SU-DHL-6 (cell line): ENCODE measurements at regions not wholly inside any gene's neighbourhood (a gene's known extent, or its start where the extent isn't known, plus 50 kb on each side); places are given as distances from the start of the nearest gene placed in this dataset.

ENCODE experiments used
- H2AFZ ChIP-seq: fragments of 200-600 bp; sonication (generic); 2 replicates; pipeline ENCODE4 v1.6.1; 2014; ENCODE audit warnings: low read depth, mild to moderate bottlenecking, moderate library complexity, mixed read lengths, antibody characterized with exemption, low read length; ENCODE audit not compliant: severe bottlenecking
- H3F3A ChIP-seq: fragments of 200-600 bp; shearing (Covaris generic); 2 replicates; pipeline ENCODE4 v1.6.0; 2016; ENCODE audit warnings: antibody characterized with exemption, mild to moderate bottlenecking; ENCODE audit not compliant: insufficient read depth
- H3K27ac ChIP-seq: fragments of 200-600 bp; sonication (generic); 2 replicates; pipeline ENCODE4 v1.5.1; 2016; ENCODE audit warnings: low read depth, mild to moderate bottlenecking, low read length, moderate library complexity, mixed read lengths
- H3K27me3 ChIP-seq: fragments of 200-600 bp; sonication (generic), shearing (Covaris generic); 2 replicates; pipeline ENCODE4 v1.6.0; 2014; ENCODE audit warnings: mild to moderate bottlenecking, low read length
- H3K36me3 ChIP-seq: fragments of 200-600 bp; sonication (generic); 2 replicates; pipeline ENCODE4 v1.6.1; 2014; ENCODE audit warnings: mild to moderate bottlenecking, low read length, mixed read lengths
- H3K4me2 ChIP-seq: fragments of 300-600, 200-600 bp; shearing (Covaris generic), sonication (generic); 2 replicates; pipeline ENCODE4 v1.6.0; 2014; ENCODE audit warnings: low read length, low read depth, mild to moderate bottlenecking; ENCODE audit not compliant: poor library complexity, severe bottlenecking
- H3K4me3 ChIP-seq: fragments of 200-600 bp; sonication (generic); 2 replicates; pipeline ENCODE4 v1.5.1; 2014; ENCODE audit warnings: antibody characterized with exemption, low read length, mild to moderate bottlenecking, mixed read lengths; ENCODE audit not compliant: insufficient read depth, poor library complexity, severe bottlenecking
- H3K79me2 ChIP-seq: fragments of 200-600 bp; sonication (generic); 2 replicates; pipeline ENCODE4 v1.6.1; 2014; ENCODE audit warnings: mild to moderate bottlenecking, low read length, moderate library complexity; ENCODE audit not compliant: insufficient read depth
- H3K9ac ChIP-seq: fragments of 200-600 bp; sonication (generic); 2 replicates; pipeline ENCODE4 v1.7.0; 2014; ENCODE audit warnings: mild to moderate bottlenecking, low read length
- H3K9me2 ChIP-seq: fragments of 200-600 bp; sonication (generic); replicated peaks from 2 replicates; pipeline ENCODE4 v1.6.1; 2014; ENCODE audit warnings: low read length; ENCODE audit not compliant: insufficient read depth
- H3K9me3 ChIP-seq: fragments of 200-600 bp; sonication (generic); 2 replicates; pipeline ENCODE4 v1.6.1; 2014; ENCODE audit warnings: low read length, mixed read lengths; ENCODE audit not compliant: insufficient read depth
- H4K20me1 ChIP-seq: fragments of 200-600 bp; sonication (generic); 2 replicates; pipeline ENCODE4 v1.6.1; 2014; ENCODE audit warnings: low read depth, mild to moderate bottlenecking, antibody characterized with exemption, low read length, moderate library complexity, mixed read lengths
- CTCF ChIP-seq: fragments of 200-600 bp; sonication (generic); IDR thresholded peaks from one replicate; pipeline ENCODE4 v1.5.1; 2017; ENCODE audit warnings: antibody characterized with exemption, mild to moderate bottlenecking, low read length, moderate library complexity; ENCODE audit not compliant: insufficient read depth, poor library complexity, severe bottlenecking
- EZH2phosphoT487 ChIP-seq: fragments of 200-600 bp; sonication (generic), shearing (Covaris generic); conservative IDR thresholded peaks from 2 replicates; pipeline ENCODE4 v1.6.1; 2018; ENCODE audit warnings: mild to moderate bottlenecking, antibody characterized with exemption, low read length, moderate library complexity, mixed read lengths

DNA sequence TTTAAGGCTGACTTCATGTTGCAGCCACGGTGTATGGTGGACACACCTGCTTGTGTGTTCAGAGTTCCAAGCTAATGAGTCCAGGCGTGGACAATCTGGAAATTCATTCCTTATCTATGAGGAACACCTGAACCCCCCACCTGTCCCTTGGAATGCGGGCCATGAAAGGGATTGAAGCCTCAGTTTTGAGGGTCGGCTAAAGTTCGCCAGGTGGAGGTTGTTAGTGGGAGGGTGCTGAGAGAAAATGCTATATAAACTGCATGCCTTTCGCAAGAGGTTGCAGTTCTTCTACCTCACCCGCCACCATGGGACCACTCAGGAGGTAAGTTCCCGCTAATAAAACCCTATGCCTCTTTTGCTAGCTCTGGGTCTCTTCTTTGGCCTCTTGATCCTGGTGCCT is 348.0 kb downstream of the BCL11B start:
- H3K9me3 ChIP-seq = no peaks in the 10 kb centered on the region
- H3K4me3 ChIP-seq = no peak overlapping the region
- H3K36me3 ChIP-seq = no peaks in the 10 kb centered on the region
- H3K27ac ChIP-seq = no peak overlapping the region
- H3K9ac ChIP-seq = no peak overlapping the region
- no peaks in the 10 kb centered on the region for H3F3A ChIP-seq
- H3K79me2 ChIP-seq = no peaks in the 10 kb centered on the region
- H2AFZ ChIP-seq = no peak overlapping the region
- no peaks in the 10 kb centered on the region for H4K20me1 ChIP-seq
- no peak overlapping the region for H3K4me2 ChIP-seq
- H3K9me2 ChIP-seq = no peaks in the 10 kb centered on the region; the same call in 1 of the 2 replicates
- no peak for TF ChIP-seq EZH2phosphoT487
- TF ChIP-seq CTCF = no peak
- H3K27me3 ChIP-seq = no peaks in the 10 kb centered on the region

GRCh38 chr14:98925354-98926040 is 346.5 kb downstream of the BCL11B start:
- no peaks in the 10 kb centered on the region; the same call in 1 of the 2 replicates for H3K9me2 ChIP-seq

GRCh38 chr14:98926146-98926545 is 345.9 kb downstream of the BCL11B start:
- no peak overlapping the region for H2AFZ ChIP-seq
- H3K9ac ChIP-seq = no peak overlapping the region
- H3K9me3 ChIP-seq = no peaks in the 10 kb centered on the region
- H4K20me1 ChIP-seq = no peaks in the 10 kb centered on the region
- no peaks in the 10 kb centered on the region for H3K27me3 ChIP-seq
- H3K27ac ChIP-seq = no peak overlapping the region
- TF ChIP-seq CTCF (no peak), EZH2phosphoT487 (no peak)
- H3K9me2 ChIP-seq = no peaks in the 10 kb centered on the region
- H3K4me3 ChIP-seq = no peak overlapping the region
- no peaks in the 10 kb centered on the region for H3K36me3 ChIP-seq
- no peaks in the 10 kb centered on the region for H3K79me2 ChIP-seq
- no peak overlapping the region for H3K4me2 ChIP-seq
- no peaks in the 10 kb centered on the region for H3F3A ChIP-seq

More at GRCh38 chr14:98925354-98926040, 346.5 kb downstream of the BCL11B start:
- H3K4me3 ChIP-seq = no peak overlapping the region
- TF ChIP-seq CTCF = no peak
- no peak for TF ChIP-seq EZH2phosphoT487
- H3K36me3 ChIP-seq = no peaks in the 10 kb centered on the region
- no peaks in the 10 kb centered on the region for H3K9me3 ChIP-seq
- H3K27ac ChIP-seq = no peak overlapping the region
- no peaks in the 10 kb centered on the region for H3K27me3 ChIP-seq
- no peaks in the 10 kb centered on the region for H3K79me2 ChIP-seq
- H2AFZ ChIP-seq = no peak overlapping the region
- no peaks in the 10 kb centered on the region for H4K20me1 ChIP-seq
- H3K4me2 ChIP-seq = no peak overlapping the region
- H3F3A ChIP-seq = no peaks in the 10 kb centered on the region
- no peak overlapping the region for H3K9ac ChIP-seq
